IMR-90 (cell line): ENCODE measurements at regions not wholly inside any gene's neighbourhood (a gene's known extent, or its start where the extent isn't known, plus 50 kb on each side); places are given as distances from the start of the nearest gene placed in this dataset.
A peak's percentile ranks its signal among the peaks of the same experiment; 100 is the strongest.

Experiments
- ATAC-seq: fragments of 200-7000 bp; cut with Tn5 transposase; 2 replicates; pipeline ENCODE4 v1.9.1; 2020; ENCODE audit warnings: low read depth, mild to moderate bottlenecking, moderate library complexity
- BruUV-seq: library from RNA; stranded (reverse); fragments of 400-500 nt; replicated peaks from 2 replicates; lab custom pipeline; 2021; lab: Mats Ljungman, UMichigan
- CTCF ChIA-PET: fragments of 300-600 bp; formaldehyde crosslinking; extraction: SDS; loops from one replicate; lab custom pipeline; 2021; ENCODE audit warnings: antibody characterized with exemption; lab: Yijun Ruan, JAX
- POLR2A ChIA-PET: fragments of 300-600 bp; sonication (Branson Sonifier 250); formaldehyde crosslinking; loops from one replicate; lab custom pipeline; 2022; ENCODE audit warnings: antibody characterized with exemption; ENCODE audit not compliant: unreplicated experiment; lab: Charles Lee
- DNase-seq: peaks from one replicate; pipeline ENCODE4 v3.0.0; 2013
- H2AFZ ChIP-seq: replicated peaks from 2 replicates; pipeline ENCODE3; 2013; ENCODE audit warnings: low read length, mild to moderate bottlenecking; ENCODE audit not compliant: poor library complexity
- H2AK5ac ChIP-seq: 2 replicates; pipeline ENCODE4 v1.6.1; 2013; ENCODE audit warnings: low read depth, low read length, inconsistent platforms
- H2AK9ac ChIP-seq: replicated peaks from 2 replicates; pipeline ENCODE3; 2013; ENCODE audit warnings: mild to moderate bottlenecking, low read depth, low read length, moderate library complexity; ENCODE audit not compliant: poor library complexity
- H2BK120ac ChIP-seq: 2 replicates; pipeline ENCODE4 v1.6.1; 2013; ENCODE audit warnings: low read depth, low read length, inconsistent platforms
- H2BK15ac ChIP-seq: 3 replicates; pipeline ENCODE4 v1.6.1; 2013; ENCODE audit warnings: low read depth, low read length, inconsistent platforms
- H2BK20ac ChIP-seq: 2 replicates; pipeline ENCODE4 v1.6.1; 2013; ENCODE audit warnings: low read depth, mild to moderate bottlenecking, inconsistent platforms, low read length, moderate library complexity
- H2BK5ac ChIP-seq: 2 replicates; pipeline ENCODE4 v1.6.1; 2013; ENCODE audit warnings: mild to moderate bottlenecking, low read depth, low read length, inconsistent platforms; ENCODE audit not compliant: poor library complexity, severe bottlenecking
- H3K14ac ChIP-seq: replicated peaks from 2 replicates; pipeline ENCODE4 v1.6.1; 2013; ENCODE audit warnings: low read depth, low read length, inconsistent platforms
- H3K18ac ChIP-seq: 2 replicates; pipeline ENCODE4 v1.6.1; 2013; ENCODE audit warnings: low read depth, low read length, control low read depth
- H3K23ac ChIP-seq: 2 replicates; pipeline ENCODE4 v1.6.1; 2013; ENCODE audit warnings: low read depth, low read length, inconsistent platforms
- H3K27ac ChIP-seq: 2 replicates; pipeline ENCODE4 v1.5.1; 2013; ENCODE audit warnings: mild to moderate bottlenecking, control low read depth, low read length; ENCODE audit not compliant: insufficient read depth
- H3K27me3 ChIP-seq: 2 replicates; pipeline ENCODE4 v1.6.1; 2013; ENCODE audit warnings: low read length; ENCODE audit not compliant: control insufficient read depth, insufficient read depth
- H3K36me3 ChIP-seq: 2 replicates; pipeline ENCODE4 v1.6.1; 2013; ENCODE audit warnings: low read length, mixed read lengths; ENCODE audit not compliant: control insufficient read depth, insufficient read depth
- H3K4ac ChIP-seq: 2 replicates; pipeline ENCODE4 v1.6.1; 2013; ENCODE audit warnings: low read depth, low read length, inconsistent platforms
- H3K4me1 ChIP-seq: 2 replicates; pipeline ENCODE4 v1.6.1; 2013; ENCODE audit warnings: low read length, mixed read lengths; ENCODE audit not compliant: control insufficient read depth, insufficient read depth
- H3K4me2 ChIP-seq: 2 replicates; pipeline ENCODE4 v1.6.1; 2013; ENCODE audit warnings: low read depth, mild to moderate bottlenecking, control low read depth, low read length, moderate library complexity
- H3K4me3 ChIP-seq: 2 replicates; pipeline ENCODE4 v1.5.1; 2013; ENCODE audit warnings: low read depth, mild to moderate bottlenecking, control low read depth, low read length, moderate library complexity; ENCODE audit not compliant: insufficient read depth
- H3K56ac ChIP-seq: 2 replicates; pipeline ENCODE4 v1.6.1; 2013; ENCODE audit warnings: low read length, inconsistent platforms; ENCODE audit not compliant: insufficient read depth; ENCODE audit errors: extremely low read depth
- H3K79me1 ChIP-seq, 2 experiments: 2 replicates each; pipeline ENCODE4 v1.6.1; 2013; ENCODE audit warnings: low read length in 2 of 2, inconsistent platforms in 1 of 2, low read depth in 1 of 2
- H3K9ac ChIP-seq: 2 replicates; pipeline ENCODE4 v1.6.1; 2013; ENCODE audit warnings: low read depth, low read length, control low read depth
- H3K9me1 ChIP-seq: 2 replicates; pipeline ENCODE4 v1.6.1; 2013; ENCODE audit warnings: low read length, inconsistent platforms; ENCODE audit not compliant: insufficient read depth
- H3K9me3 ChIP-seq: 2 replicates; pipeline ENCODE4 v1.6.1; 2013; ENCODE audit warnings: low read length; ENCODE audit not compliant: control insufficient read depth, insufficient read depth
- H4K20me1 ChIP-seq: 2 replicates; pipeline ENCODE4 v1.6.1; 2013; ENCODE audit warnings: low read length, inconsistent platforms; ENCODE audit not compliant: insufficient read depth
- H4K5ac ChIP-seq: 2 replicates; pipeline ENCODE4 v1.6.1; 2013; ENCODE audit warnings: mild to moderate bottlenecking, low read depth, low read length, control low read depth
- H4K8ac ChIP-seq, 2 experiments: 2 replicates each; pipeline ENCODE4 v1.6.1; 2013; ENCODE audit warnings: low read depth in 2 of 2, low read length in 2 of 2, control low read depth in 1 of 2, inconsistent platforms in 1 of 2
- H4K91ac ChIP-seq: 2 replicates; pipeline ENCODE4 v1.6.1; 2013; ENCODE audit warnings: low read depth, low read length, inconsistent platforms; ENCODE audit not compliant: insufficient read depth
- BHLHE40 ChIP-seq: fragments of 150-350 bp; IDR thresholded peaks from 2 replicates; pipeline ENCODE4 v1.6.1; 2016; ENCODE audit warnings: mild to moderate bottlenecking, low read depth, low read length
- CEBPB ChIP-seq: IDR thresholded peaks from 2 replicates; pipeline ENCODE4 v1.6.1; 2012; ENCODE audit warnings: low read depth, low read length, improper control_type of control experiment
- CHD1 ChIP-seq: IDR thresholded peaks from 2 replicates; pipeline ENCODE4 v1.6.1; 2012; ENCODE audit warnings: low read depth, low read length, improper control_type of control experiment
- SMC3 ChIP-seq: fragments of 150-350 bp; IDR thresholded peaks from 2 replicates; pipeline ENCODE4 v1.6.1; 2016; ENCODE audit warnings: low read depth, mild to moderate bottlenecking, antibody characterized with exemption, low read length, moderate library complexity
- WGBS, 2 experiments: methylation state at CpG; one replicate each; pipeline versions ENCODE4 v1.1.5 to v1.1.7; 2013; ENCODE audit warnings: missing lambda C conversion rate in 2 of 2; ENCODE audit not compliant: insufficient read length in 1 of 2; ENCODE audit errors: extremely low coverage in 2 of 2; 5-methylcytosine and 5-hydroxymethylcytosine counted together
- dilution Hi-C: fragments of 300-500 bp; cut with HindIII; formaldehyde crosslinking; loops from one replicate; pipeline ENCODE4 v1.14.3; 2018; ENCODE audit warnings: low sequenced_read_pairs; ENCODE audit not compliant: unreplicated experiment
- in situ Hi-C: fragments of 300-500 bp; cut with MboI; formaldehyde crosslinking; loops from 3 replicates; pipeline ENCODE4 v1.14.3; 2019; ENCODE audit warnings: low sequenced_read_pairs, inconsistent platforms, mixed read lengths
- intact Hi-C: fragments of 100-400 bp; cut with micrococcal nuclease; formaldehyde crosslinking; loops from 2 replicates; pipeline ENCODE4 v1.10.0; 2022

GRCh38 chr2:12539776-12540562 lies 176.8 kb upstream of the TRIB2 start:
- TF ChIP-seq SMC3 = no peak
- no peak for TF ChIP-seq CHD1
- no peak for TF ChIP-seq BHLHE40
- no peak for TF ChIP-seq CEBPB
- Histone ChIP-seq H3K23ac (no peak overlapping the region), H3K4me1 (peaks cover 2% of the 10 kb centered on the region), H4K20me1 (no peaks in the 10 kb centered on the region), H3K14ac (no peak overlapping the region), H2BK5ac (no peak overlapping the region), H4K8ac (no peak overlapping the region), H3K4ac (no peak overlapping the region), H2AK5ac (no peak overlapping the region), H4K91ac (no peak overlapping the region), H3K9me3 (no peaks in the 10 kb centered on the region), H3K4me3 (no peak overlapping the region), H2BK15ac (no peak overlapping the region), H4K5ac (no peak overlapping the region), H3K9ac (no peak overlapping the region), H3K4me2 (no peak overlapping the region), H2AK9ac (no peak overlapping the region), H3K36me3 (no peaks in the 10 kb centered on the region), H2BK120ac (no peak overlapping the region), H2AFZ (no peak overlapping the region), H3K79me1 (no peaks in the 10 kb centered on the region), H2BK20ac (0 out of 2 replicates have a peak overlapping the region, but pooled peaks have one; percentile 18), H3K27ac (no peak overlapping the region), H3K27me3 (no peaks in the 10 kb centered on the region), H3K18ac (no peak overlapping the region), H3K56ac (no peak overlapping the region), H3K9me1 (peaks cover 6% of the 10 kb centered on the region; the same call in 1 of the 2 replicates)
- ChIA-PET POLR2A (no interaction called here), CTCF (no interaction called here)
- in situ Hi-C loops = loop anchor here (10.0 kb wide), 1 partner anchor 705 kb away; no protein-coding TSS in a partner anchor
- no peak for ATAC-seq
- WGBS, 2 experiments = 100% methylated on average over 1 of the region's 10 CpGs; no CpG with 5 or more reads in 1 of the 2 experiments
- intact Hi-C loops = loop anchor here (10.0 kb wide), 1 partner anchor 465 kb away; no protein-coding TSS in a partner anchor
- DNase-seq = no peak
- BruUV-seq = no TSS peak
- dilution Hi-C loops = no loop called here
